HCT116 (cell line): ENCODE measurements at regions not wholly inside any gene's neighbourhood (a gene's known extent, or its start where the extent isn't known, plus 50 kb on each side); places are given as distances from the start of the nearest gene placed in this dataset.

Experiments
- ATAC-seq: fragments of 200-7000 bp; cut with Tn5 transposase; 2 replicates; pipeline ENCODE4 v1.9.1; 2020; ENCODE audit warnings: mild to moderate bottlenecking, moderate library complexity
- BruUV-seq: library from RNA; stranded (reverse); fragments of 400-500 nt; replicated peaks from 2 replicates; lab custom pipeline; 2021; lab: Mats Ljungman, UMichigan
- CTCF ChIA-PET: fragments of 300-600 bp; sonication (Branson Sonifier 250); formaldehyde crosslinking; loops from one replicate; lab custom pipeline; 2021; ENCODE audit warnings: antibody characterized with exemption; lab: Charles Lee
- POLR2A ChIA-PET: fragments of 300-600, 350-600 bp; sonication (Branson Sonifier 250); formaldehyde crosslinking; loops from one replicate; lab custom pipeline; 2021; ENCODE audit warnings: antibody characterized with exemption; lab: Charles Lee
- RAD21 ChIA-PET, 2 experiments: fragments of 300-600 bp; sonication (Branson Sonifier 250); formaldehyde crosslinking; loops; one replicate each; lab custom pipeline; 2023; ENCODE audit warnings: low total read pairs in 2 of 2; ENCODE audit not compliant: uncharacterized antibody in 2 of 2, unreplicated experiment in 2 of 2, low non-redundant PET in 1 of 2; lab: Charles Lee
- DNase-seq: peaks from one replicate; pipeline ENCODE4 v3.0.0-alpha.2; 2010; ENCODE audit warnings: low read depth, low spot score
- H2AFZ ChIP-seq: fragments of 200-600 bp; shearing (Covaris generic), sonication (generic); 2 replicates; pipeline ENCODE4 v1.6.1; 2017; ENCODE audit warnings: low read depth, mixed run types, mixed read lengths, antibody characterized with exemption, low read length; ENCODE audit not compliant: poor library complexity, severe bottlenecking
- H3K27ac ChIP-seq: 2 replicates; pipeline ENCODE4 v1.5.1; 2012; ENCODE audit warnings: low read depth, low read length
- H3K27me3 ChIP-seq: fragments of 200-600 bp; sonication (generic); 2 replicates; pipeline ENCODE4 v1.6.1; 2016; ENCODE audit warnings: mixed run types, low read length, mixed read lengths; ENCODE audit not compliant: insufficient read depth
- H3K36me3 ChIP-seq, 2 experiments: fragments of 200-500 bp in 1 of 2; fragments of 200-600 bp in 1 of 2; sonication (Bioruptor generic) in 1 of 2; sonication (generic) in 1 of 2; 2 replicates each; pipeline versions ENCODE4 v1.5.1 to v1.6.1; 2014 to 2016; ENCODE audit warnings: low read length in 2 of 2, inconsistent platforms in 1 of 2, mixed read lengths in 1 of 2, mixed run types in 1 of 2; ENCODE audit not compliant: insufficient read depth in 2 of 2, control insufficient read depth in 1 of 2
- H3K4me1 ChIP-seq, 2 experiments: fragments of 200-600 bp in 1 of 2; sonication (generic) in 1 of 2; 2 replicates each; pipeline versions ENCODE4 v1.5.1 to v1.6.1; 2012 to 2017; ENCODE audit warnings: low read length in 2 of 2, inconsistent platforms in 1 of 2, mild to moderate bottlenecking in 1 of 2, mixed read lengths in 1 of 2, mixed run types in 1 of 2, moderate library complexity in 1 of 2; ENCODE audit not compliant: insufficient read depth in 2 of 2, control insufficient read depth in 1 of 2
- H3K4me2 ChIP-seq: fragments of 200-600 bp; sonication (generic); 2 replicates; pipeline ENCODE4 v1.6.1; 2017; ENCODE audit warnings: mixed run types, low read length, mixed read lengths
- H3K4me3 ChIP-seq, 2 experiments: fragments of 200-600 bp in 1 of 2; sonication (generic) in 1 of 2; replicated peaks in 1 of 2; 2 replicates each; pipeline ENCODE4 v1.5.1; 2011 to 2016; ENCODE audit warnings: low read length in 2 of 2, control low read depth in 1 of 2, low read depth in 1 of 2, mild to moderate bottlenecking in 1 of 2, mixed read lengths in 1 of 2, mixed run types in 1 of 2
- H3K79me2 ChIP-seq: fragments of 200-600 bp; sonication (generic); 2 replicates; pipeline ENCODE4 v1.6.1; 2017; ENCODE audit warnings: mild to moderate bottlenecking, mixed run types, low read length, moderate library complexity, mixed read lengths; ENCODE audit not compliant: insufficient read depth
- H3K9ac ChIP-seq: fragments of 200-600 bp; sonication (generic); 2 replicates; pipeline ENCODE4 v1.6.1; 2016; ENCODE audit warnings: low read length, mixed read lengths
- H3K9me2 ChIP-seq: fragments of 200-600 bp; sonication (generic), shearing (Covaris generic); 2 replicates; pipeline ENCODE4 v1.6.1; 2017; ENCODE audit warnings: mixed run types, mild to moderate bottlenecking, moderate library complexity; ENCODE audit not compliant: insufficient read depth
- H3K9me3 ChIP-seq, 2 experiments: fragments of 200-500 bp in 1 of 2; fragments of 200-600 bp in 1 of 2; sonication (Bioruptor generic) in 1 of 2; sonication (generic) in 1 of 2; 2 replicates each; pipeline ENCODE4 v1.6.1; 2014 to 2017; ENCODE audit warnings: low read length in 2 of 2, mixed read lengths in 2 of 2, inconsistent platforms in 1 of 2, low read depth in 1 of 2, mild to moderate bottlenecking in 1 of 2, mixed run types in 1 of 2, moderate library complexity in 1 of 2; ENCODE audit not compliant: control insufficient read depth in 1 of 2, insufficient read depth in 1 of 2
- H4K20me1 ChIP-seq: fragments of 200-600 bp; sonication (generic), shearing (Covaris generic); 2 replicates; pipeline ENCODE4 v1.6.1; 2017; ENCODE audit warnings: mixed run types, mild to moderate bottlenecking, moderate library complexity; ENCODE audit not compliant: insufficient read depth
- CEBPB ChIP-seq: IDR thresholded peaks from 2 replicates; pipeline ENCODE4 v1.6.1; 2012; ENCODE audit warnings: low read depth
- EGR1 ChIP-seq: IDR thresholded peaks from 2 replicates; pipeline ENCODE4 v1.6.1; 2012; ENCODE audit warnings: low read depth
- ELF1 ChIP-seq: IDR thresholded peaks from 2 replicates; pipeline ENCODE4 v1.6.1; 2012; ENCODE audit warnings: low read depth, borderline replicate concordance
- EZH2 ChIP-seq: fragments of 200-600 bp; sonication (generic); IDR thresholded peaks from 2 replicates; pipeline ENCODE4 v1.6.1; 2017; ENCODE audit warnings: antibody characterized with exemption, mixed run types
- FOSL1 ChIP-seq: IDR thresholded peaks from 2 replicates; pipeline ENCODE4 v1.6.1; 2012; ENCODE audit warnings: low read depth
- JUND ChIP-seq: IDR thresholded peaks from 2 replicates; pipeline ENCODE4 v1.6.1; 2012
- POLR2A ChIP-seq: IDR thresholded peaks from 2 replicates; pipeline ENCODE4 v1.7.0; 2011; ENCODE audit warnings: borderline replicate concordance; ENCODE audit not compliant: insufficient read depth, insufficient read length; ENCODE audit errors: extremely low read depth
- POLR2AphosphoS5 ChIP-seq: IDR thresholded peaks from 2 replicates; pipeline ENCODE4 v1.6.1; 2011; ENCODE audit warnings: mild to moderate bottlenecking, low read depth, low read length, moderate library complexity
- RAD21 ChIP-seq: IDR thresholded peaks from 2 replicates; pipeline ENCODE4 v1.6.1; 2012; ENCODE audit warnings: low read depth, mild to moderate bottlenecking
- SIN3A ChIP-seq: IDR thresholded peaks from 2 replicates; pipeline ENCODE4 v1.6.1; 2012; ENCODE audit warnings: low read depth
- SP1 ChIP-seq: IDR thresholded peaks from 2 replicates; pipeline ENCODE4 v1.6.1; 2012; ENCODE audit warnings: low read depth
- YY1 ChIP-seq: IDR thresholded peaks from 2 replicates; pipeline ENCODE4 v1.6.1; 2011; ENCODE audit warnings: low read length, low read depth, moderate library complexity, mild to moderate bottlenecking; ENCODE audit not compliant: insufficient replicate concordance; ENCODE audit errors: extremely low read depth
- ZFX ChIP-seq: fragments of 450-650 bp; IDR thresholded peaks from 2 replicates; pipeline ENCODE4 v1.6.1; 2017
- ZNF274 ChIP-seq: fragments of 200-500 bp; sonication (Bioruptor generic); IDR thresholded peaks from 2 replicates; pipeline ENCODE4 v1.6.1; 2014; ENCODE audit warnings: mild to moderate bottlenecking, low read depth, low read length, inconsistent platforms
- intact Hi-C: fragments of 100-400 bp; cut with micrococcal nuclease; formaldehyde crosslinking; loops from 2 replicates; pipeline ENCODE4 v1.10.0; 2022
- TF ChIP-seq, protein P1 (sequence below): IDR thresholded peaks from 2 replicates; pipeline ENCODE4 v1.6.1; 2012
- TF ChIP-seq, protein P2 (sequence below), 3 experiments: fragments of 200-600 bp in 1 of 3; sonication (generic) in 1 of 3; IDR thresholded peaks in 2 of 3; conservative IDR thresholded peaks in 1 of 3; 2 replicates each; pipeline ENCODE4 v1.5.1; 2012 to 2017; ENCODE audit warnings: low read depth in 2 of 3, low read length in 2 of 3, antibody characterized with exemption in 1 of 3, borderline replicate concordance in 1 of 3, control low read depth in 1 of 3, mild to moderate bottlenecking in 1 of 3, mixed read lengths in 1 of 3, mixed run types in 1 of 3, moderate library complexity in 1 of 3; ENCODE audit not compliant: insufficient read depth in 1 of 3
- TF ChIP-seq, protein P3 (sequence below): IDR thresholded peaks from 2 replicates; pipeline ENCODE4 v1.6.1; 2011; ENCODE audit warnings: mild to moderate bottlenecking, low read length, moderate library complexity; ENCODE audit not compliant: insufficient replicate concordance; ENCODE audit errors: extremely low read depth

DNA sequence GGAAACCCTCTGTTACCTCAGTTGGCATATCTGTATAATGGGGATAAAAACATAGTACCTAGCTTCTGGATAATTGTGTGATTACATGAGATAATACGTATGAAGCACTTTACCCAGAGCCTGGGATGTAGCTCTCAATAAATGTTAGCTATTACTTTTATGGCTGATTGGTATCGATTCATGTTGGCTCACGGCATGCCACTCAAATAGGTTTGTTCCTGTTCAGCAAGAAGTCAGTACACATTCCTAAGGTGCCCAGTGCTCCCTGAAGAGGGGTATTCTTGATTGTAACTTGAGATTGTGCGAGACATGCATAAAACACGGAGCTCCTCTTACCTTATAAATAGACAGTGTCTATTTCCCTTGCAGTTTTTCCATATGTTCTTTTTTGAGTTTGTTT, 78.5 kb upstream of the GALNT2 start:
- no TSS peak for BruUV-seq
- H3K4me3 ChIP-seq = no peak overlapping the region
- RAD21 ChIA-PET = no interaction called here
- CTCF ChIA-PET = no interaction called here
- no peaks in the 10 kb centered on the region for H4K20me1 ChIP-seq
- no peak for ATAC-seq
- no peaks in the 10 kb centered on the region for H3K4me1 ChIP-seq
- H3K36me3 ChIP-seq = no peaks in the 10 kb centered on the region
- POLR2A ChIA-PET = no interaction called here
- TF ChIP-seq ZNF274 = no peak
- TF ChIP-seq JUND = no peak
- no peak for TF ChIP-seq SP1
- peaks cover 18% of the 10 kb centered on the region for H3K27me3 ChIP-seq
- H2AFZ ChIP-seq = no peak overlapping the region
- H3K4me2 ChIP-seq = no peak overlapping the region
- no peak overlapping the region for H3K27ac ChIP-seq
- no peak overlapping the region for H3K9ac ChIP-seq
- intact Hi-C loops = no loop called here
- no peaks in the 10 kb centered on the region for H3K9me2 ChIP-seq
- no peaks in the 10 kb centered on the region for H3K9me3 ChIP-seq
- DNase-seq = no peak
- H3K79me2 ChIP-seq = no peaks in the 10 kb centered on the region

DNA sequence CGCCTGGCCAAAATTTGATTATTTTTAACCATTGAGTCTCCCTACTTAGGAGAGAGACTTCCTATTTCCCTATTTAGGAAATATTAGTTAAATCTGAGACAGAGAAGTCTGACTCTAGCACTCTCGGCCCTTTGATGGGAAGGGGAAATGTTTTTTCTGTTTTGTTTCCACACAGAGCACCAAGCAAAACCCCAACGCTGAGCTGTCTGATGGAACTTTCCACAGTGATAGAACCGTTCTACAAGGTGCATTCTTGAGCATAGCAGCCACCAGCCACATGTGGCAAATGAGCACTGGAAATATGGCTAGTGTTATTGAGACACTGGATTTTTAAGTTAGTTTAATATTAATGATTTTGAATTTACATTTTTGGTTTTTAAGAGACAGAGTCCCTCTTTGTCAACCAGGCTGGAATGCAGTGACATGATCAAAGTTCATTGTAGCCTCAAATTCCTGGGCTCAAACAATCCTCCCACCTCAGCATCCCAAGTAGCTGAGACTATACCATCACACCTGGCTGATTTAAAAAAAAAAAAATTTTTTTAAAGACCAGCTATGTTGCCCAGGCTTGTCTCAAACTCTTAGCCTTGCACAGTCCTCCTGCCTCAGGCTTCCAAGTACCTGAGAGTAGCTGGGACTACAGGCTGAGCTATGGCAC, 77.3 kb upstream of the GALNT2 start:
- DNase-seq = no peak
- H3K27me3 ChIP-seq = peaks cover 18% of the 10 kb centered on the region
- ATAC-seq = no peak

More for the DNA sequence above, 77.3 kb upstream of the GALNT2 start:
- H3K9me2 ChIP-seq = no peaks in the 10 kb centered on the region
- no peaks in the 10 kb centered on the region for H3K4me1 ChIP-seq
- TF ChIP-seq, protein P1, sequence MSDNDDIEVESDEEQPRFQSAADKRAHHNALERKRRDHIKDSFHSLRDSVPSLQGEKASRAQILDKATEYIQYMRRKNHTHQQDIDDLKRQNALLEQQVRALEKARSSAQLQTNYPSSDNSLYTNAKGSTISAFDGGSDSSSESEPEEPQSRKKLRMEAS = no peak
- TF ChIP-seq EZH2 (no peak), RAD21 (no peak), ZFX (no peak), FOSL1 (no peak), YY1 (no peak), EGR1 (no peak), ZNF274 (no peak), CEBPB (no peak), POLR2AphosphoS5 (no peak), ELF1 (no peak), SIN3A (no peak), POLR2A (no peak)
- TF ChIP-seq, protein P2, sequence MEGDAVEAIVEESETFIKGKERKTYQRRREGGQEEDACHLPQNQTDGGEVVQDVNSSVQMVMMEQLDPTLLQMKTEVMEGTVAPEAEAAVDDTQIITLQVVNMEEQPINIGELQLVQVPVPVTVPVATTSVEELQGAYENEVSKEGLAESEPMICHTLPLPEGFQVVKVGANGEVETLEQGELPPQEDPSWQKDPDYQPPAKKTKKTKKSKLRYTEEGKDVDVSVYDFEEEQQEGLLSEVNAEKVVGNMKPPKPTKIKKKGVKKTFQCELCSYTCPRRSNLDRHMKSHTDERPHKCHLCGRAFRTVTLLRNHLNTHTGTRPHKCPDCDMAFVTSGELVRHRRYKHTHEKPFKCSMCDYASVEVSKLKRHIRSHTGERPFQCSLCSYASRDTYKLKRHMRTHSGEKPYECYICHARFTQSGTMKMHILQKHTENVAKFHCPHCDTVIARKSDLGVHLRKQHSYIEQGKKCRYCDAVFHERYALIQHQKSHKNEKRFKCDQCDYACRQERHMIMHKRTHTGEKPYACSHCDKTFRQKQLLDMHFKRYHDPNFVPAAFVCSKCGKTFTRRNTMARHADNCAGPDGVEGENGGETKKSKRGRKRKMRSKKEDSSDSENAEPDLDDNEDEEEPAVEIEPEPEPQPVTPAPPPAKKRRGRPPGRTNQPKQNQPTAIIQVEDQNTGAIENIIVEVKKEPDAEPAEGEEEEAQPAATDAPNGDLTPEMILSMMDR (IDR thresholded peaks at IDR 0.05 in 2 of 3, conservative IDR thresholded peaks at IDR 0.05 in 1 of 3; ENCODE audit: borderline replicate concordance in 1 of 3, insufficient read depth in 1 of 3, low read depth in 2 of 3, low read length in 2 of 3) = no peak
- TF ChIP-seq, protein P3, sequence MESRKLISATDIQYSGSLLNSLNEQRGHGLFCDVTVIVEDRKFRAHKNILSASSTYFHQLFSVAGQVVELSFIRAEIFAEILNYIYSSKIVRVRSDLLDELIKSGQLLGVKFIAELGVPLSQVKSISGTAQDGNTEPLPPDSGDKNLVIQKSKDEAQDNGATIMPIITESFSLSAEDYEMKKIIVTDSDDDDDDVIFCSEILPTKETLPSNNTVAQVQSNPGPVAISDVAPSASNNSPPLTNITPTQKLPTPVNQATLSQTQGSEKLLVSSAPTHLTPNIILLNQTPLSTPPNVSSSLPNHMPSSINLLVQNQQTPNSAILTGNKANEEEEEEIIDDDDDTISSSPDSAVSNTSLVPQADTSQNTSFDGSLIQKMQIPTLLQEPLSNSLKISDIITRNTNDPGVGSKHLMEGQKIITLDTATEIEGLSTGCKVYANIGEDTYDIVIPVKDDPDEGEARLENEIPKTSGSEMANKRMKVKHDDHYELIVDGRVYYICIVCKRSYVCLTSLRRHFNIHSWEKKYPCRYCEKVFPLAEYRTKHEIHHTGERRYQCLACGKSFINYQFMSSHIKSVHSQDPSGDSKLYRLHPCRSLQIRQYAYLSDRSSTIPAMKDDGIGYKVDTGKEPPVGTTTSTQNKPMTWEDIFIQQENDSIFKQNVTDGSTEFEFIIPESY = no peak
- intact Hi-C loops = no loop called here
- H3K79me2 ChIP-seq = no peaks in the 10 kb centered on the region
- POLR2A ChIA-PET = no interaction called here
- BruUV-seq = no TSS peak
- CTCF ChIA-PET = no interaction called here
- H3K4me3 ChIP-seq = no peak overlapping the region
- no peak overlapping the region for H2AFZ ChIP-seq
- no peak overlapping the region for H3K27ac ChIP-seq
- no peaks in the 10 kb centered on the region for H4K20me1 ChIP-seq
- no peak overlapping the region for H3K4me2 ChIP-seq
- H3K9me3 ChIP-seq = no peaks in the 10 kb centered on the region
- no peaks in the 10 kb centered on the region for H3K36me3 ChIP-seq
- H3K9ac ChIP-seq = no peak overlapping the region
- RAD21 ChIA-PET = no interaction called here
